GM12878 (cell line): ENCODE measurements at regions not wholly inside any gene's neighbourhood (a gene's known extent, or its start where the extent isn't known, plus 50 kb on each side); places are given as distances from the start of the nearest gene placed in this dataset.

Experiments used
- CHD1 ChIP-seq: IDR thresholded peaks from 2 replicates; pipeline ENCODE4 v1.6.1; 2012; ENCODE audit warnings: low read depth, low read length, improper control_type of control experiment
- GABPA ChIP-seq: IDR thresholded peaks from 2 replicates; pipeline ENCODE4 v1.6.1; 2014; ENCODE audit warnings: antibody characterized with exemption, low read depth, mild to moderate bottlenecking, inconsistent platforms

GRCh38 chr7:33792041-33792440, 113.3 kb upstream of the BMPER start:
- no peak for TF ChIP-seq CHD1
- TF ChIP-seq GABPA, result no peak
